ENCODE measurements at regions not wholly inside any gene's neighbourhood (a gene's known extent, or its start where the extent isn't known, plus 50 kb on each side); places are given as distances from the start of the nearest gene placed in this dataset.

DNA sequence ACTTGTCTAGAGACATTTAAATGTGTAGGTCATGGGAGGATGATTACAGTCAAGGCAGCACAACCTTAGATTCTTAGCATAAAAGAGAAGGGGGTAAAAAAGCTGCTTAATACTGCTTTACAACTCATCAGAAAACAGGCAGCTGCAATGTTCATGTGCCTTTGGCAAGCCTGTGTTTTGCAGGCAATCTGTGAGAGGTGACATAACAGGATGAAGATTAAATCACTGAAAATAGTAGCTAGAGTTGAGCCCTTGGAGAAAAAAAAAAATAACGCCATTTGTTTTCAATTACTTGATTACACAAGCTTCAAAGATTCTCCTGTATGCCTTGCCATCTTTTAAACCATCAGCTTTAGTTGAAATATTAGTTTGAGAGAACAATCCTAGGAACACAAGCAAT is 847.6 kb upstream of the LCORL start:
- no peaks in the 10 kb centered on the region for H3K9me3 ChIP-seq
- intact Hi-C loops (cut with DNase I; ENCODE audit: low total_unique reads) (no loop called here), in situ Hi-C loops (cut with MboI; ENCODE audit: low pct_ligation_motif_present in 1 of 4, low pct_unique_long_range_greater_than_20kb in 1 of 4, low sequenced_read_pairs in 3 of 4) (no loop called here)
- 50% methylated on average over 1 of the region's 1 CpG for WGBS, 2 donors (ENCODE audit: low coverage in 1 of 2)
- H3K27me3 ChIP-seq = no peaks in the 10 kb centered on the region
- no peak overlapping the region for H3K4me3 ChIP-seq
- no peaks in the 10 kb centered on the region for H3K36me3 ChIP-seq
- H3K4me1 ChIP-seq = no peaks in the 10 kb centered on the region
- DNase-seq = no peak
- H3K27ac ChIP-seq = no peak overlapping the region
- TF ChIP-seq EP300 (IDR thresholded peaks at IDR 0.05; ENCODE audit: low read depth) = no peak
- no peak for TF ChIP-seq POLR2AphosphoS5 (IDR thresholded peaks at IDR 0.05)
- TF ChIP-seq, protein P1, sequence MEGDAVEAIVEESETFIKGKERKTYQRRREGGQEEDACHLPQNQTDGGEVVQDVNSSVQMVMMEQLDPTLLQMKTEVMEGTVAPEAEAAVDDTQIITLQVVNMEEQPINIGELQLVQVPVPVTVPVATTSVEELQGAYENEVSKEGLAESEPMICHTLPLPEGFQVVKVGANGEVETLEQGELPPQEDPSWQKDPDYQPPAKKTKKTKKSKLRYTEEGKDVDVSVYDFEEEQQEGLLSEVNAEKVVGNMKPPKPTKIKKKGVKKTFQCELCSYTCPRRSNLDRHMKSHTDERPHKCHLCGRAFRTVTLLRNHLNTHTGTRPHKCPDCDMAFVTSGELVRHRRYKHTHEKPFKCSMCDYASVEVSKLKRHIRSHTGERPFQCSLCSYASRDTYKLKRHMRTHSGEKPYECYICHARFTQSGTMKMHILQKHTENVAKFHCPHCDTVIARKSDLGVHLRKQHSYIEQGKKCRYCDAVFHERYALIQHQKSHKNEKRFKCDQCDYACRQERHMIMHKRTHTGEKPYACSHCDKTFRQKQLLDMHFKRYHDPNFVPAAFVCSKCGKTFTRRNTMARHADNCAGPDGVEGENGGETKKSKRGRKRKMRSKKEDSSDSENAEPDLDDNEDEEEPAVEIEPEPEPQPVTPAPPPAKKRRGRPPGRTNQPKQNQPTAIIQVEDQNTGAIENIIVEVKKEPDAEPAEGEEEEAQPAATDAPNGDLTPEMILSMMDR (IDR thresholded peaks at IDR 0.05) = no peak
- no peak for TF ChIP-seq POLR2A (IDR thresholded peaks at IDR 0.05)

DNA sequence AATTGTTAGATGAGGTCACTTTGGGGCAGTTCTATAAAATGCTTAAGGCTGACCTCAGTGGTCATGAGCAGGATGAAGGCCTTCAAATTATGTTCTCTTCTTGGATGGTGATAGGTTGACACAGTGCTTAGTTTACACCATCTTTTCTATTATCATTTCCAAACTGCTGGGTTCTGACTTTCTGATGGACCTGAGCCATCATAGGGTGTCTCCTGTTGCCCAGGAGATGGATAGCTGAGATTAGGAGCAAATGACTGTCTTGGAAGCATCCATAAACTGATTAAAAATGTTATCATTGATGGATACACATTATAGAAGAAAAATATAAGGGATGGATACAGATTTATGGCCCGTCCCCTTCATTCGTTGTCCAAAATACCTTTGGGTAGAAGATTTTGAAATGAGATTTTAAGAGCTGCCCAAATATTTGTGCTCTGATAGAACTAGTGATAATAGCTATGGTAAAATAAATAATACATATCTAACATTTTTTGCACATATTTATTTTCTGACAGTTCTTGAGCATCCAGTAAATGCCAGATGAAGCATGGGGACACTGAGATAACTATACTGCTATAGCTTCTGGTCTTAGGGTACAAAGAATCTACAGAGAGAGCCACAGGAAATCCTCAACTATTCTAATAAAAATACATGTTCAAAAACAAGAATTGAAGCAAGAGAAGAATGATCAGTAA is 839.4 kb upstream of the LCORL start:
- 80 to 92% methylated on average over 2 of the region's 2 CpGs for WGBS, 2 donors (ENCODE audit: low coverage in 1 of 2)
- in situ Hi-C loops (cut with MboI; ENCODE audit: low pct_ligation_motif_present in 1 of 4, low pct_unique_long_range_greater_than_20kb in 1 of 4, low sequenced_read_pairs in 3 of 4) (no loop called here), intact Hi-C loops (cut with DNase I; ENCODE audit: low total_unique reads) (no loop called here)
- Histone ChIP-seq H3K27ac (no peak overlapping the region), H3K27me3 (no peaks in the 10 kb centered on the region), H3K9me3 (no peaks in the 10 kb centered on the region), H3K4me3 (no peak overlapping the region), H3K36me3 (no peaks in the 10 kb centered on the region), H3K4me1 (no peaks in the 10 kb centered on the region)
- TF ChIP-seq, protein P1 (IDR thresholded peaks at IDR 0.05) = no peak
- no peak for TF ChIP-seq EP300 (IDR thresholded peaks at IDR 0.05; ENCODE audit: low read depth)
- TF ChIP-seq POLR2A (IDR thresholded peaks at IDR 0.05) = no peak
- TF ChIP-seq POLR2AphosphoS5 (IDR thresholded peaks at IDR 0.05) = no peak
- DNase-seq = no peak

DNA sequence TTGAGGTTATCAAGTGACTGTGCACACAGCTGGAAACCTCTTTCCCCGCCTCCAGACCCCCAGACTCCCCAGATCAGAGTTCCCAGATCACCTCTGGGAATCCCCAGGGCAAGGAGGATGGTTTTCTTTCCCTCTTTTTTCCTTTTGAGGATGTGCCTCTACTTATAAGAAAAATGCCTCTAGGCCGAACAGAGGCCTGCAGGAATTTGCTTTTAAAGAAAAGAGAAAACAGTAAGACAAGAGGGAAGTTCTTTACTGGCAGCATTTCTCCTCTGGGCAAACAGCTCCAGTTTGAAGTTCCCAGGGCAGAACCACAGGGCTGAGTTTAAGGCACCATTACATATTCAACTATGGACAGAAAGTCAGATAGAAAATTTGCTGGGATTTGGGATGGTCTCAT is 837.9 kb upstream of the LCORL start:
- intact Hi-C loops (cut with DNase I; ENCODE audit: low total_unique reads) (no loop called here), in situ Hi-C loops (cut with MboI; ENCODE audit: low pct_ligation_motif_present in 1 of 4, low pct_unique_long_range_greater_than_20kb in 1 of 4, low sequenced_read_pairs in 3 of 4) (no loop called here)
- H3K36me3 ChIP-seq = no peaks in the 10 kb centered on the region
- H3K27me3 ChIP-seq = no peaks in the 10 kb centered on the region
- no peak overlapping the region for H3K4me3 ChIP-seq
- TF ChIP-seq EP300 (IDR thresholded peaks at IDR 0.05; ENCODE audit: low read depth) (no peak), POLR2A (IDR thresholded peaks at IDR 0.05) (no peak), POLR2AphosphoS5 (IDR thresholded peaks at IDR 0.05) (no peak)
- TF ChIP-seq, protein P1 (IDR thresholded peaks at IDR 0.05) = no peak
- H3K27ac ChIP-seq = no peak overlapping the region
- WGBS, 2 donors (ENCODE audit: low coverage in 1 of 2) = 68 to 77% methylated on average over 2 of the region's 2 CpGs
- no peak for DNase-seq
- no peaks in the 10 kb centered on the region for H3K4me1 ChIP-seq
- H3K9me3 ChIP-seq = no peaks in the 10 kb centered on the region

DNA sequence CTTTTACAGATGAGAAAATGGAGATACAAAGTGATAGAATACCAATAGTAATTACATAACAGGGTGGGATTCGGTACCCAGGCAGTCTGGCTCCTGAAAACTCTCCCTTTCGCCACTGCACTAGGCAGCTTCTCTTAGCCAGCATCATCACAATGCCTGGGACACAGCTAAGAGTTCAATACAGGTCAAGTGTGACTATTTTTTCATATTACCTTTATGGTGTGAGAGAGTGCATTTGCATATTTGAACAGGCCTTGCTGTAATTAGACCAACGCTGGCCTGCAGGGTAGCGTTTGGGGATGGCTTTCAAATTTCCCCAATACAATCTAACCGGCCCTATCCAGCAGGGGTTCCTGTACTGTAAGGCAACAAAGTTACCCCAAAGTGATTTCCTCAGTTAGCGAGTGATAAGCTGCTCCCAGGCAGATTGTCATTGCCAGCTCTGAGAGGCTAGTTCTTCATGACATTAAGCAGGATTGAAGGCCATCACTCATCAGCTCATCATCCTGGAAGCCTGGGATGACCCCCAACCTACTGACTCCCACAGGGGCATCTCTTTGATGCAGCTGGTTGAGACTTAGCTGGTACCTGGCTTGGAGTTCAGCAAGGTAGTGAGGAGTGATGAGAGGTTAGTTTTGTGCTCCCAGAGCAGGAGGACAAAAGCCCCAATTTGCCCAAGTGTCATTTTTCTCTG is 836.8 kb upstream of the LCORL start:
- in situ Hi-C loops (cut with MboI; ENCODE audit: low pct_ligation_motif_present in 1 of 4, low pct_unique_long_range_greater_than_20kb in 1 of 4, low sequenced_read_pairs in 3 of 4) = no loop called here

More for the DNA sequence above, 836.8 kb upstream of the LCORL start:
- intact Hi-C loops (cut with DNase I; ENCODE audit: low total_unique reads) = no loop called here
- Histone ChIP-seq H3K9me3 (no peaks in the 10 kb centered on the region), H3K27ac (no peak overlapping the region), H3K4me1 (no peaks in the 10 kb centered on the region), H3K36me3 (no peaks in the 10 kb centered on the region), H3K27me3 (no peaks in the 10 kb centered on the region), H3K4me3 (no peak overlapping the region)
- DNase-seq = no peak
- 84% methylated on average over 6 of the region's 6 CpGs; no CpG with 5 or more reads in 1 of the 2 donors for WGBS, 2 donors (ENCODE audit: low coverage in 1 of 2)
- TF ChIP-seq POLR2A (IDR thresholded peaks at IDR 0.05) (no peak), POLR2AphosphoS5 (IDR thresholded peaks at IDR 0.05) (no peak), EP300 (IDR thresholded peaks at IDR 0.05; ENCODE audit: low read depth) (no peak)
- TF ChIP-seq, protein P1 (IDR thresholded peaks at IDR 0.05) = no peak

Measured in transverse colon (tissue), 4 donors.